ENCODE measurements at regions not wholly inside any gene's neighbourhood (a gene's known extent, or its start where the extent isn't known, plus 50 kb on each side); places are given as distances from the start of the nearest gene placed in this dataset.

- TF ChIP-seq EP300 (IDR thresholded peaks at IDR 0.05) (no peak), POLR2AphosphoS5 (IDR thresholded peaks at IDR 0.05) (no peak), CTCF (IDR thresholded peaks at IDR 0.05) (no peak), POLR2A (IDR thresholded peaks at IDR 0.05; ENCODE audit: low read depth) (no peak)
- intact Hi-C loops (cut with DNase I), result no loop called here
- Histone ChIP-seq H3K9me3 (peaks cover 0 to 27% (median 25%) of the 10 kb centered on the region in 4 donors), H3K36me3 (no peaks in the 10 kb centered on the region), H3K27me3 (peaks cover 0 to 7% (median 0%) of the 10 kb centered on the region in 4 donors), H3K4me1 (no peaks in the 10 kb centered on the region), H3K27ac (replicated peaks in 1 of 4) (no peak overlapping the region), H3K4me3 (no peak overlapping the region)
- 95% methylated on average over 26 of the region's 26 CpGs for WGBS
- no peak for DNase-seq (ENCODE audit: extremely low spot score)
These were observed 97.2 kb upstream of the ARHGEF7 start for GRCh38 chr13:111017755-111018459.

DNA sequence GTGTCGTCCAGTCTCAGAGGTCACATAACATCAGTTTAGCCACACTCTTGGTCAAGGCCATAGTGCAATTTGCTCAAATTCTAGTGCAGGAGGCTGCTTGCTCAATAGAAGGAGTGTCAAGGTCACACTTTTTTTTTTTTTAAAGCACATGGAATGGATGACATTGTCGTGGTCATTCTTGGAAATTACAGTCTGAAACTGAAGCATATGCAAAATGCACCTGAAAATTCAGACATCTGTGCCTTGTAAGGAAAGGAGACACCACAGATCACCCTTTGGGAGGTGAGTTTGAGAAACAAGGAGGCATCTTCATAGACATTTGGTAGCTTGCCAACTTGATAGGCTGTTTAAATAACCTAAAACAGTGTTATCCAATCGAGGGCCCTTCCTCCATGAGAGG, 98.3 kb upstream of the ANKRD10 start:
- TF ChIP-seq POLR2A (IDR thresholded peaks at IDR 0.05; ENCODE audit: low read depth) (no peak), POLR2AphosphoS5 (IDR thresholded peaks at IDR 0.05) (no peak), CTCF (IDR thresholded peaks at IDR 0.05) (no peak), EP300 (IDR thresholded peaks at IDR 0.05) (no peak)
- H3K36me3 ChIP-seq, result no peaks in the 10 kb centered on the region
- H3K27me3 ChIP-seq, result no peaks in the 10 kb centered on the region
- WGBS, result 74% methylated on average over 3 of the region's 3 CpGs
- H3K27ac ChIP-seq (replicated peaks in 1 of 4), result no peak overlapping the region
- no peaks in the 10 kb centered on the region for H3K4me1 ChIP-seq
- H3K9me3 ChIP-seq, result no peaks in the 10 kb centered on the region
- H3K4me3 ChIP-seq, result no peak overlapping the region
- intact Hi-C loops (cut with DNase I), result no loop called here
- DNase-seq (ENCODE audit: extremely low spot score), result no peak

- H3K27ac ChIP-seq (replicated peaks in 1 of 4), result no peak overlapping the region
- no peak for DNase-seq (ENCODE audit: extremely low spot score)
- H3K36me3 ChIP-seq, result no peaks in the 10 kb centered on the region
- no peak overlapping the region for H3K4me3 ChIP-seq
- no peaks in the 10 kb centered on the region for H3K27me3 ChIP-seq
- H3K4me1 ChIP-seq, result peaks cover 6 to 8% (median 7%) of the 10 kb centered on the region in 4 donors
- 90% methylated on average over 2 of the region's 3 CpGs for WGBS
- intact Hi-C loops (cut with DNase I), result no loop called here
- H3K9me3 ChIP-seq, result no peaks in the 10 kb centered on the region
- TF ChIP-seq POLR2A (IDR thresholded peaks at IDR 0.05; ENCODE audit: low read depth) (no peak), POLR2AphosphoS5 (IDR thresholded peaks at IDR 0.05) (no peak), EP300 (IDR thresholded peaks at IDR 0.05) (no peak), CTCF (IDR thresholded peaks at IDR 0.05) (no peak)
These were observed 97.0 kb upstream of the ANKRD10 start for GRCh38 chr13:111011899-111012298.

GRCh38 chr13:111008351-111008750, 93.5 kb upstream of the ANKRD10 start:
- 90% methylated on average over 6 of the region's 6 CpGs for WGBS
- Histone ChIP-seq H3K36me3 (no peaks in the 10 kb centered on the region), H3K4me3 (no peak overlapping the region), H3K27me3 (no peaks in the 10 kb centered on the region), H3K4me1 (peaks cover 22 to 26% (median 25%) of the 10 kb centered on the region in 4 donors), H3K9me3 (no peaks in the 10 kb centered on the region), H3K27ac (replicated peaks in 1 of 4) (no peak overlapping the region)
- TF ChIP-seq POLR2AphosphoS5 (IDR thresholded peaks at IDR 0.05) (no peak), EP300 (IDR thresholded peaks at IDR 0.05) (no peak), POLR2A (IDR thresholded peaks at IDR 0.05; ENCODE audit: low read depth) (no peak), CTCF (IDR thresholded peaks at IDR 0.05) (no peak)
- no peak for DNase-seq (ENCODE audit: extremely low spot score)
- intact Hi-C loops (cut with DNase I), result loop anchor here (5.0 kb wide), 1 partner anchor 39 kb away; no protein-coding TSS in a partner anchor
